ENCODE measurements at regions not wholly inside any gene's neighbourhood (a gene's known extent, or its start where the extent isn't known, plus 50 kb on each side); places are given as distances from the start of the nearest gene placed in this dataset.
A peak's percentile ranks its signal among the peaks of the same experiment; 100 is the strongest.

DNA sequence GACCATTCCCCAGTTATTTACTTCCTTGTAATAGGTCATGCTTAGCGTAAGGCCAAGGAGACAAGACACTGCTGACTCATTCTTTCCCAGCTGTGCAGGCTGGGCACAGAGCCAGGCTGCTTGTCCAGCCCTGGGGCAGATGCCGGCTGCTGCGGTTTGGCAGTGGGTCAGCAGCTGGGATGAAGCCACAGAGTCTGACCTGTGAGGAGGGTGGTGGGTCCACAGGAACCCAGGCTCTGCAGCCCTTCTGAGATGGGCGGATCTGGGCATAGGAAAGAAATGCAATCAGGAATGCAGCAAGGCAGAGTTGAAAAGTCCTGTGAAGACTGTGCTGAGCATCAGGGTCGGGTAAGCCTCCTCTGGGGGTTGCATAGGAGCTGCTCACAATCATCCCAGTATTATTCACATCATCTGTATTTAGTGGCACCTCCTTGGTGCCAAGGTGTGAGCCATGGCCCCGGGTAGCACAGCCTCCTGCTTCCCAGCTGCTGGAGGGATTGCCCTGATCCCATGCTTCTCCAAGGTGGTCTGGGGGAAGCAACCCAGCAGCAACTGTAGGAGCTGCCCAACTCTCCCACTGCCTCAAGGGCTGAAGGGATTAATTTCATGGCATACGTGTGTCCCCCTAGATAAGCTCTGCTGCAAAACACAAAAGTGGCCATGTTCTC is 139.0 kb downstream of the DDX1 start:
- peak; percentile 97 for DNase-seq (ENCODE audit: low spot score)
- TF ChIP-seq, protein P1, sequence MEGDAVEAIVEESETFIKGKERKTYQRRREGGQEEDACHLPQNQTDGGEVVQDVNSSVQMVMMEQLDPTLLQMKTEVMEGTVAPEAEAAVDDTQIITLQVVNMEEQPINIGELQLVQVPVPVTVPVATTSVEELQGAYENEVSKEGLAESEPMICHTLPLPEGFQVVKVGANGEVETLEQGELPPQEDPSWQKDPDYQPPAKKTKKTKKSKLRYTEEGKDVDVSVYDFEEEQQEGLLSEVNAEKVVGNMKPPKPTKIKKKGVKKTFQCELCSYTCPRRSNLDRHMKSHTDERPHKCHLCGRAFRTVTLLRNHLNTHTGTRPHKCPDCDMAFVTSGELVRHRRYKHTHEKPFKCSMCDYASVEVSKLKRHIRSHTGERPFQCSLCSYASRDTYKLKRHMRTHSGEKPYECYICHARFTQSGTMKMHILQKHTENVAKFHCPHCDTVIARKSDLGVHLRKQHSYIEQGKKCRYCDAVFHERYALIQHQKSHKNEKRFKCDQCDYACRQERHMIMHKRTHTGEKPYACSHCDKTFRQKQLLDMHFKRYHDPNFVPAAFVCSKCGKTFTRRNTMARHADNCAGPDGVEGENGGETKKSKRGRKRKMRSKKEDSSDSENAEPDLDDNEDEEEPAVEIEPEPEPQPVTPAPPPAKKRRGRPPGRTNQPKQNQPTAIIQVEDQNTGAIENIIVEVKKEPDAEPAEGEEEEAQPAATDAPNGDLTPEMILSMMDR (IDR thresholded peaks at IDR 0.05), result no peak
- peak; percentile 91 for ATAC-seq (ENCODE audit: low FRiP score)

GRCh38 chr2:15731213-15731888 is 139.7 kb downstream of the DDX1 start:
- ATAC-seq (ENCODE audit: low FRiP score) (no peak), DNase-seq (ENCODE audit: low spot score) (no peak)
- TF ChIP-seq, protein P1 (IDR thresholded peaks at IDR 0.05), result no peak

- ATAC-seq (ENCODE audit: low FRiP score), result no peak
- TF ChIP-seq, protein P1 (IDR thresholded peaks at IDR 0.05), result no peak
- no peak for DNase-seq (ENCODE audit: low spot score)
Measured at GRCh38 chr2:15731889-15732271, 140.2 kb downstream of the DDX1 start.

DNA sequence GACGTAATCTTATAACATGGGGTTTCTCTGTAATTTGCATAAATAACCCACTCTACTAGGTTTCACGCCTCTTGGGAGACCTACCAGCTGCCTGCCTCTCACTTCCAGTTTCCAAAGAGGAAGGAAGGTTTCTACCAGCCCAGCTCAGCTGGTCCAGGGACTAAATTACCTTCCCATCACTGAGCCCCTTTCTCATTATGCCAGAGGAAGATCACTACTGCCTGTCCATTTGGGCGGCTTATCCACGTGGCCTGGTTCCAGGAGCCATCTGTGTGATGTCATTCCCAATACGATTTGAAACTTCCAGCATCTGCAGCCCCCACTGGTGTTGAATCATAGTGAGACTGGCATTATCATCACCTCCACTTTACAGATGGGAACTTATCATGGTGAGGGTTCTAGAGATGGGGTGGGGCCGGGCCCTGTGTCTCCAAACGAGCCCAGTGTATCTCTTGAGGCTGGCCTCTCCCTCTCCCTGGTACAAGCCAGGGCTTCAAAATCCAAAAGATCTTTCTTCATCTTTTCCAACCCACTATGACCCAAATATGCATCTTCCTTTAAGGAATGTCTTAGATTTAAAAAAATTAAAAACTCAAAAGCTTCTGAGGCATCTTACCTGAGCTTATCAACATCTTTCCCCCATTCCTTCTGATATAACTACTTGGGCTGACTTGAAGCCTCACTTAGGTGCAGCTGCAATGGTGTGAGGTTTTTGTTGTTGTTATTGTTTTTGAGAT is 140.8 kb downstream of the DDX1 start:
- DNase-seq (ENCODE audit: low spot score) (no peak), ATAC-seq (ENCODE audit: low FRiP score) (no peak)
- TF ChIP-seq, protein P1 (IDR thresholded peaks at IDR 0.05), result no peak

GRCh38 chr2:15733867-15734673 is 142.4 kb downstream of the DDX1 start:
- TF ChIP-seq, protein P1 (IDR thresholded peaks at IDR 0.05), result no peak
- ATAC-seq (ENCODE audit: low FRiP score) (peak; percentile 67), DNase-seq (ENCODE audit: low spot score) (no peak)

- no peak for ATAC-seq (ENCODE audit: low FRiP score)
- DNase-seq (ENCODE audit: low spot score), result no peak
- TF ChIP-seq, protein P1 (IDR thresholded peaks at IDR 0.05), result no peak
Measured at GRCh38 chr2:15734674-15735483, 143.2 kb downstream of the DDX1 start.
